HG02981 (cell line): ENCODE measurements at regions not wholly inside any gene's neighbourhood (a gene's known extent, or its start where the extent isn't known, plus 50 kb on each side); places are given as distances from the start of the nearest gene placed in this dataset.

ENCODE experiments used
- ATAC-seq: cut with Tn5 transposase; IDR thresholded peaks from one replicate; pipeline ENCODE4 v1.9.1; 2021; ENCODE audit warnings: mild to moderate bottlenecking, moderate library complexity; ENCODE audit not compliant: unreplicated experiment

- ATAC-seq = no peak
These were observed 300.8 kb downstream of the HHIPL2 start for GRCh38 chr1:222247081-222247480.

- no peak for ATAC-seq
These were observed 304.0 kb downstream of the HHIPL2 start for GRCh38 chr1:222243902-222244301.

- ATAC-seq = no peak
These were observed 305.4 kb downstream of the HHIPL2 start for GRCh38 chr1:222242492-222242891.

- no peak for ATAC-seq
These were observed 306.5 kb downstream of the HHIPL2 start for GRCh38 chr1:222241410-222241809.

- no peak for ATAC-seq
These were observed 307.2 kb downstream of the HHIPL2 start for GRCh38 chr1:222240536-222241181.

GRCh38 chr1:222239130-222239529 is 308.8 kb downstream of the HHIPL2 start:
- no peak for ATAC-seq

GRCh38 chr1:222234351-222234750 is 313.6 kb downstream of the HHIPL2 start:
- no peak for ATAC-seq

- no peak for ATAC-seq
These were observed 314.3 kb downstream of the HHIPL2 start for GRCh38 chr1:222233444-222234158.

GRCh38 chr1:222232842-222233241 is 315.1 kb downstream of the HHIPL2 start:
- no peak for ATAC-seq

GRCh38 chr1:222229672-222230312 is 318.1 kb downstream of the HHIPL2 start:
- no peak for ATAC-seq

GRCh38 chr1:222225316-222225691 is 322.6 kb downstream of the HHIPL2 start:
- ATAC-seq = no peak

GRCh38 chr1:222224636-222225315 is 323.1 kb downstream of the HHIPL2 start:
- no peak for ATAC-seq

- ATAC-seq = no peak
These were observed 323.7 kb downstream of the HHIPL2 start for GRCh38 chr1:222224156-222224555.

GRCh38 chr1:222223010-222223409 is 324.9 kb downstream of the HHIPL2 start:
- no peak for ATAC-seq

- ATAC-seq = no peak
These were observed 331.6 kb downstream of the HHIPL2 start for GRCh38 chr1:222216255-222216754.

- no peak for ATAC-seq
These were observed 337.1 kb downstream of the HHIPL2 start for GRCh38 chr1:222210776-222211175.

- ATAC-seq = no peak
These were observed 343.4 kb downstream of the HHIPL2 start for GRCh38 chr1:222204475-222204874.

- ATAC-seq = no peak
These were observed 345.1 kb downstream of the HHIPL2 start for GRCh38 chr1:222202831-222203230.

GRCh38 chr1:222196736-222197135 is 351.2 kb downstream of the HHIPL2 start:
- ATAC-seq = no peak

GRCh38 chr1:222196288-222196687 is 351.6 kb downstream of the HHIPL2 start:
- ATAC-seq = no peak

GRCh38 chr1:222195857-222196256 is 352.0 kb downstream of the HHIPL2 start:
- no peak for ATAC-seq
